ENCODE measurements at regions not wholly inside any gene's neighbourhood (a gene's known extent, or its start where the extent isn't known, plus 50 kb on each side); places are given as distances from the start of the nearest gene placed in this dataset.

- TF ChIP-seq CTCF (IDR thresholded peaks at IDR 0.05 in 8 of 11, conservative IDR thresholded peaks at IDR 0.05 in 3 of 11), result no peak
- no peak for TF ChIP-seq POLR2A (IDR thresholded peaks at IDR 0.05)
- TF ChIP-seq POLR2AphosphoS5 (IDR thresholded peaks at IDR 0.05), result no peak
These were observed 126.5 kb downstream of the HHIPL2 start for GRCh38 chr1:222421380-222421779.
